Ovary (tissue), 7 donors: ENCODE measurements at regions not wholly inside any gene's neighbourhood (a gene's known extent, or its start where the extent isn't known, plus 50 kb on each side); places are given as distances from the start of the nearest gene placed in this dataset.

Experiments
- DNase-seq, 5 donors: peaks; one replicate each; pipeline ENCODE4 v3.0.0-alpha.2; 2019 to 2020
- H3K27ac ChIP-seq, 2 donors: fragments of 200-600 bp; one replicate each; pipeline versions ENCODE4 v1.5.1 to v1.8.0; 2019 to 2022
- H3K27me3 ChIP-seq: fragments of 200-600 bp; one replicate; pipeline ENCODE4 v1.8.0; 2022
- H3K36me3 ChIP-seq: fragments of 200-600 bp; sonication (generic); one replicate; pipeline ENCODE4 v1.5.1; 2019
- H3K4me1 ChIP-seq: one replicate; pipeline ENCODE4 v1.8.1; 2013; ENCODE audit warnings: mild to moderate bottlenecking, moderate library complexity; ENCODE audit not compliant: insufficient read depth
- H3K4me3 ChIP-seq: fragments of 200-600 bp; sonication (generic); one replicate; pipeline ENCODE4 v1.5.1; 2017
- H3K9me3 ChIP-seq, 2 donors: fragments of 200-600 bp in 1 of 2; sonication (generic) in 1 of 2; one replicate each; pipeline versions ENCODE4 v1.5.1 to v1.8.1; 2013 to 2019; ENCODE audit warnings: mild to moderate bottlenecking in 1 of 2, moderate library complexity in 1 of 2
- EP300 ChIP-seq: sonication (generic); formaldehyde crosslinking; IDR thresholded peaks from one replicate; pipeline ENCODE4 v1.6.1; 2017; ENCODE audit warnings: antibody characterized with exemption
- POLR2A ChIP-seq: fragments of 450-650 bp; IDR thresholded peaks from one replicate; pipeline ENCODE4 v1.6.1; 2017; ENCODE audit warnings: antibody characterized with exemption, mild to moderate bottlenecking, moderate library complexity
- WGBS, 3 donors: extraction: QIAGEN DNeasy Blood & Tissue Kit in 1 of 3; methylation state at CpG; one replicate each; pipeline versions ENCODE4 v1.1.5 to v1.1.7; 2013 to 2017; 5-methylcytosine and 5-hydroxymethylcytosine counted together
- intact Hi-C, 4 donors: fragments of 100-400 bp; cut with DNase I; formaldehyde crosslinking; loops; one replicate each; pipeline versions ENCODE4 v1.11.0 to v1.15.1; 2022 to 2023
- TF ChIP-seq, protein P1 (sequence below), 3 donors: fragments of 450-650 bp in 2 of 3; fragments of 200-600 bp in 1 of 3; IDR thresholded peaks; one replicate each; pipeline versions ENCODE4 v1.5.1 to v1.8.0; 2016 to 2022; ENCODE audit warnings: antibody characterized with exemption in 3 of 3, mild to moderate bottlenecking in 1 of 3
- donor health status: DM: no; HTN: no; CAD: no; lungs with moderate emphysema.
- donor health status: DM: no; HTN: no; CAD: no.
- donor health status: Bipolar disorder and iron deficiency.
- donor health status: DM: no; HTN: no; CAD: no.
- donor health status: DM: yes; HTN: yes; CAD: no.

DNA sequence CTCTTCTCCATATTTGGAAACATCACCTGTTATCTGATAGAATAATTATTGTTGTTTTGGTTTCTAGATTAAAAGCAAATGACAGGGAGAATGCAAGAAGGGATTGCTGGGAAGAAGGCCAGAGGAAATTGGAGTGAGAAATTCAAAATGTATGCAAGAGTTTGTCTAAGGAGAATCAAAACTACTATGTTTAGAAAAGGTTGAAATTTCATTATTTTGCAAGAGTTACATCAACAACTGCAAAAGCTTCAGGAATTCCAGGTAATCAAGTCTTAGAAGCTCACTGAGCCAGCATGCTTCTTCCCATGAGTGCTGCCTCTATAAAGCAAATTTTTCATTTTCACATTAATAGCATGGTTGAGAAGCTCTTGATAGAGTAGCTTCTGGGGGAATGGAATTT lies 177.2 kb upstream of the GBE1 start:
- no peak overlapping the region for H3K4me3 ChIP-seq
- TF ChIP-seq, protein P1, sequence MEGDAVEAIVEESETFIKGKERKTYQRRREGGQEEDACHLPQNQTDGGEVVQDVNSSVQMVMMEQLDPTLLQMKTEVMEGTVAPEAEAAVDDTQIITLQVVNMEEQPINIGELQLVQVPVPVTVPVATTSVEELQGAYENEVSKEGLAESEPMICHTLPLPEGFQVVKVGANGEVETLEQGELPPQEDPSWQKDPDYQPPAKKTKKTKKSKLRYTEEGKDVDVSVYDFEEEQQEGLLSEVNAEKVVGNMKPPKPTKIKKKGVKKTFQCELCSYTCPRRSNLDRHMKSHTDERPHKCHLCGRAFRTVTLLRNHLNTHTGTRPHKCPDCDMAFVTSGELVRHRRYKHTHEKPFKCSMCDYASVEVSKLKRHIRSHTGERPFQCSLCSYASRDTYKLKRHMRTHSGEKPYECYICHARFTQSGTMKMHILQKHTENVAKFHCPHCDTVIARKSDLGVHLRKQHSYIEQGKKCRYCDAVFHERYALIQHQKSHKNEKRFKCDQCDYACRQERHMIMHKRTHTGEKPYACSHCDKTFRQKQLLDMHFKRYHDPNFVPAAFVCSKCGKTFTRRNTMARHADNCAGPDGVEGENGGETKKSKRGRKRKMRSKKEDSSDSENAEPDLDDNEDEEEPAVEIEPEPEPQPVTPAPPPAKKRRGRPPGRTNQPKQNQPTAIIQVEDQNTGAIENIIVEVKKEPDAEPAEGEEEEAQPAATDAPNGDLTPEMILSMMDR (IDR thresholded peaks at IDR 0.05) = no peak
- TF ChIP-seq POLR2A (no peak), EP300 (no peak)
- H3K9me3 ChIP-seq = no peaks in the 10 kb centered on the region
- H3K27ac ChIP-seq = no peak overlapping the region
- no peaks in the 10 kb centered on the region for H3K4me1 ChIP-seq
- no peak for DNase-seq
- no peaks in the 10 kb centered on the region for H3K36me3 ChIP-seq
- intact Hi-C loops = no loop called here
- H3K27me3 ChIP-seq = no peaks in the 10 kb centered on the region

DNA sequence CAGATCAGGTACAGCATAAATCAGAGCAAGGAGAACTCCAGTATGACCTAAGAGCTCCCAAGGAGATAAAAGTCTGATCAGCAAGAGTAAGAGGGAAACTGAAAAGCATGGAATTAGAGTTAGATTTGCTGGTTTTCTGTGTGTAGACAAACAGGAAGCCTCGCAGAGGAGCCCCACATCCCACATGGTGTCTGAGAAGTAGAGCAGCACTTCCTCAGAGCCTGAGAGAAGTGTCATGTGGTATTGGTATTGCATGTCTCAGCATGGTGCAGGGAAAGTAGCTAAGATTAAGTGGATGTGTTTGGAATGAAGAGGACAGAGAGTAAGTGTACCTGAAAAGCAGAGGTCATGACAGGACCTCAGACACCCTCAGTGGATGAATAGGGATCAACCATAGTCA lies 175.4 kb upstream of the GBE1 start:
- TF ChIP-seq POLR2A = no peak
- TF ChIP-seq, protein P1 (IDR thresholded peaks at IDR 0.05) = no peak
- no peak for TF ChIP-seq EP300
- DNase-seq = no peak
- intact Hi-C loops = no loop called here
- no peaks in the 10 kb centered on the region for H3K27me3 ChIP-seq
- no peak overlapping the region for H3K27ac ChIP-seq
- H3K36me3 ChIP-seq = no peaks in the 10 kb centered on the region
- H3K4me1 ChIP-seq = no peaks in the 10 kb centered on the region
- 61 to 90% (median 81%) methylated on average over 1 of the region's 1 CpG for whole genome bisulfite sequencing, 3 donors
- H3K4me3 ChIP-seq = no peak overlapping the region
- no peaks in the 10 kb centered on the region for H3K9me3 ChIP-seq

DNA sequence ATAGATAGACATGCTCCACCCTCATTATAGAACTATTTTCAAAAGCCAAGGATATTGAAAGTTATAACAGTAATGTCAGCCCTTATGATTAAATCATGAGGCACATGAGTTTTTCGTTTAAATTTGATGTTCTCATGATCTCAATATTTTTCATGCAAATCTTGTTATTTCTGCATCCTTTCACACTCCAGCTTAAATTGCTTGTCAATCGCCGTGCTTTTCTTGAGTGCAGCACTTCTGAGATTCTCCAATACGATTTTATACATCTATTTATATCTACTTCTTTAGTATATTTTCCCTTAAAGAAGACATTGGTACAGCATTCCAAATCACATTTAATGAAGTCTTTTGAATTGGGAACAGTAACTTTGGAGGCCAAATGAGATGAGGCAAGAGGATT lies 171.2 kb upstream of the GBE1 start:
- no peaks in the 10 kb centered on the region for H3K27me3 ChIP-seq
- H3K27ac ChIP-seq = no peak overlapping the region
- WGBS, 3 donors = 89 to 93% (median 90%) methylated on average over 4 of the region's 4 CpGs
- no peak overlapping the region for H3K4me3 ChIP-seq
- TF ChIP-seq, protein P1 (IDR thresholded peaks at IDR 0.05) = no peak
- TF ChIP-seq POLR2A = no peak
- no peak for TF ChIP-seq EP300
- no peak for DNase-seq
- no peaks in the 10 kb centered on the region for H3K36me3 ChIP-seq
- intact Hi-C loops = no loop called here
- H3K4me1 ChIP-seq = no peaks in the 10 kb centered on the region
- H3K9me3 ChIP-seq = no peaks in the 10 kb centered on the region

DNA sequence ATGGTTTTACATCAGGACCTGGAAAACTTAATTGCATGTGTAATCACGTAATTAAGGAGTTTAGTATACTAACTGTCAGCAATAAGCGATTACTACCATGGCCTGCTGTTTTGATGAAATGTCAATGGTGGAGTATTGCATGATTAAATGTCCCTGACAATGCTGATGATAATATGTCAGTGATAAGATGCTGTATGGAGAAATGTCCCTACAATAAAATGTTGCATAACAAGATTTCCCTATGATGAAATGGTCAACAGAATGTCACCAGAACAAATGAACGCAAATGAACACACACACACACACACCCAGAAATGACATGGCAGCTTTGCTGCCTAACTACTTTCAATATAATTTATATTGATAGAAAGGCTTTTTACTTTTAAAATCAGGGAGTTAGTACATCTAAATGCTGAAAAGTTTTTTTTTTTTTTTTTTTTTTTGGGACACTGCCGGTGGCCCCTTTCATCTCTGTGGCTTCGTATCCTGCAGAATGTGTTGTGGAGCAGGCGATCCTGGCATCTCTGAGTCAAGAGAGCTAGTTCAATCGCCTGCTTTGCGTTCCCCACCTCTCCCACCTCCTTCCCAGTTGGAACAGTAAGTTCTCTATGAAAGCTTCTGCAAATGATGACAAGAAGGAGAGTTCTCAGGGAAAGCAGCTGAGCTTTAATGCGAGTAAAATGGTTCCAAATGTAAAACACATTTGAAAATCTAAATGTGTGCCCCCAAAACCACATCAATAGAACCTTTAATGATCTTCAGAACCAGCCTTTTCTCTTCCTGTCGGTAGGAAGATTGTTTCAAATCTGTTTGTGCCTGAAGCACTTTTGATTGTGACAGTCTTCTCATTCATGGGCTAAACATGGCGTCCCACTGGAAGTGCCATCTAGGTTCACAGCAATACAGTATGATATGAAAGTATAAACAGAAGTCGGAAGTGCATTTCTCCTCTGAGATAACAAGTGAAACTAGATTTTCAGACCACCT lies 170.1 kb upstream of the GBE1 start:
- Histone ChIP-seq H3K9me3 (no peaks in the 10 kb centered on the region), H3K4me1 (no peaks in the 10 kb centered on the region), H3K4me3 (no peak overlapping the region), H3K36me3 (no peaks in the 10 kb centered on the region), H3K27me3 (no peaks in the 10 kb centered on the region), H3K27ac (no peak overlapping the region)
- intact Hi-C loops = no loop called here
- no peak for DNase-seq
- 88 to 90% (median 90%) methylated on average over 12 of the region's 12 CpGs for WGBS, 3 donors
- TF ChIP-seq, protein P1 (IDR thresholded peaks at IDR 0.05) = no peak
- TF ChIP-seq EP300 (no peak), POLR2A (no peak)
